LNCAP (cell line): ENCODE measurements at regions not wholly inside any gene's neighbourhood (a gene's known extent, or its start where the extent isn't known, plus 50 kb on each side); places are given as distances from the start of the nearest gene placed in this dataset.

ENCODE experiments used
- CTCF ChIP-seq: fragments of 450-650 bp; IDR thresholded peaks from 2 replicates; pipeline ENCODE4 v1.5.1; 2017; ENCODE audit warnings: mild to moderate bottlenecking

GRCh38 chr12:61138415-61138759 is 1121.8 kb upstream of the USP15 start:
- no peak for TF ChIP-seq CTCF

GRCh38 chr12:61161961-61162360 is 1098.2 kb upstream of the USP15 start:
- no peak for TF ChIP-seq CTCF

- TF ChIP-seq CTCF = no peak
Measured at GRCh38 chr12:61188801-61189595, 1071.2 kb upstream of the USP15 start.

GRCh38 chr12:61213646-61214045 is 1046.6 kb upstream of the USP15 start:
- no peak for TF ChIP-seq CTCF

GRCh38 chr12:61220337-61220736 is 1039.9 kb upstream of the USP15 start:
- TF ChIP-seq CTCF = no peak

GRCh38 chr12:61232040-61232439 is 1028.2 kb upstream of the USP15 start:
- TF ChIP-seq CTCF = no peak

GRCh38 chr12:61250303-61250702 is 1009.9 kb upstream of the USP15 start:
- no peak for TF ChIP-seq CTCF

- TF ChIP-seq CTCF = no peak
Measured at GRCh38 chr12:61251076-61251475, 1009.1 kb upstream of the USP15 start.
